ENCODE measurements at regions not wholly inside any gene's neighbourhood (a gene's known extent, or its start where the extent isn't known, plus 50 kb on each side); places are given as distances from the start of the nearest gene placed in this dataset.

DNA sequence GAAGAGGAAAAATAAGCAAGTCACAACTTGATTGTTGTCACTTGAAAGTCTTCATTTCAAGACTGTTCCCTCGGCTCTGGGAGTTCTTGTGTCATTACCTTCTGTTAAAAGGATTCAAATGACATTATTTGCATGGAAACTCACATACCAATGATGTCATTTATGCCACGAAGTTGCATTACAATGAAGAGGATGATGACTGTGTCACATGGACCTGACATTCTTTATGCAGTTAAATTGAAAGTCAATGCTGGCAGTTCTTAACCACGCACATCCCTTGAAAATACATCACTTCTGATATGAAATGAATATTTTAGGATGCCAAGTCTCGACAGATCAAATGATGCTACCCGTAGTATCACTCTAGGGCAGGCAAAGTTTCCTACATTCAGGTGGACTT, 1069.5 kb downstream of the VRK1 start:
- TF ChIP-seq, protein P1, sequence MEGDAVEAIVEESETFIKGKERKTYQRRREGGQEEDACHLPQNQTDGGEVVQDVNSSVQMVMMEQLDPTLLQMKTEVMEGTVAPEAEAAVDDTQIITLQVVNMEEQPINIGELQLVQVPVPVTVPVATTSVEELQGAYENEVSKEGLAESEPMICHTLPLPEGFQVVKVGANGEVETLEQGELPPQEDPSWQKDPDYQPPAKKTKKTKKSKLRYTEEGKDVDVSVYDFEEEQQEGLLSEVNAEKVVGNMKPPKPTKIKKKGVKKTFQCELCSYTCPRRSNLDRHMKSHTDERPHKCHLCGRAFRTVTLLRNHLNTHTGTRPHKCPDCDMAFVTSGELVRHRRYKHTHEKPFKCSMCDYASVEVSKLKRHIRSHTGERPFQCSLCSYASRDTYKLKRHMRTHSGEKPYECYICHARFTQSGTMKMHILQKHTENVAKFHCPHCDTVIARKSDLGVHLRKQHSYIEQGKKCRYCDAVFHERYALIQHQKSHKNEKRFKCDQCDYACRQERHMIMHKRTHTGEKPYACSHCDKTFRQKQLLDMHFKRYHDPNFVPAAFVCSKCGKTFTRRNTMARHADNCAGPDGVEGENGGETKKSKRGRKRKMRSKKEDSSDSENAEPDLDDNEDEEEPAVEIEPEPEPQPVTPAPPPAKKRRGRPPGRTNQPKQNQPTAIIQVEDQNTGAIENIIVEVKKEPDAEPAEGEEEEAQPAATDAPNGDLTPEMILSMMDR (IDR thresholded peaks at IDR 0.05), result no peak
- no peak for TF ChIP-seq NFIC (IDR thresholded peaks at IDR 0.05; ENCODE audit: borderline replicate concordance)
- TF ChIP-seq NRF1 (IDR thresholded peaks at IDR 0.05; ENCODE audit: low read depth, low read length), result no peak
- no peak for TF ChIP-seq POLR2AphosphoS5 (IDR thresholded peaks at IDR 0.05; ENCODE audit: low read depth, low read length)
- TF ChIP-seq EP300 (IDR thresholded peaks at IDR 0.05; ENCODE audit: borderline replicate concordance in 1 of 2, low read depth in 1 of 2, low read length in 1 of 2), result no peak
- TF ChIP-seq RFX5 (IDR thresholded peaks at IDR 0.05; ENCODE audit: low read length), result no peak
- TF ChIP-seq, protein P2, sequence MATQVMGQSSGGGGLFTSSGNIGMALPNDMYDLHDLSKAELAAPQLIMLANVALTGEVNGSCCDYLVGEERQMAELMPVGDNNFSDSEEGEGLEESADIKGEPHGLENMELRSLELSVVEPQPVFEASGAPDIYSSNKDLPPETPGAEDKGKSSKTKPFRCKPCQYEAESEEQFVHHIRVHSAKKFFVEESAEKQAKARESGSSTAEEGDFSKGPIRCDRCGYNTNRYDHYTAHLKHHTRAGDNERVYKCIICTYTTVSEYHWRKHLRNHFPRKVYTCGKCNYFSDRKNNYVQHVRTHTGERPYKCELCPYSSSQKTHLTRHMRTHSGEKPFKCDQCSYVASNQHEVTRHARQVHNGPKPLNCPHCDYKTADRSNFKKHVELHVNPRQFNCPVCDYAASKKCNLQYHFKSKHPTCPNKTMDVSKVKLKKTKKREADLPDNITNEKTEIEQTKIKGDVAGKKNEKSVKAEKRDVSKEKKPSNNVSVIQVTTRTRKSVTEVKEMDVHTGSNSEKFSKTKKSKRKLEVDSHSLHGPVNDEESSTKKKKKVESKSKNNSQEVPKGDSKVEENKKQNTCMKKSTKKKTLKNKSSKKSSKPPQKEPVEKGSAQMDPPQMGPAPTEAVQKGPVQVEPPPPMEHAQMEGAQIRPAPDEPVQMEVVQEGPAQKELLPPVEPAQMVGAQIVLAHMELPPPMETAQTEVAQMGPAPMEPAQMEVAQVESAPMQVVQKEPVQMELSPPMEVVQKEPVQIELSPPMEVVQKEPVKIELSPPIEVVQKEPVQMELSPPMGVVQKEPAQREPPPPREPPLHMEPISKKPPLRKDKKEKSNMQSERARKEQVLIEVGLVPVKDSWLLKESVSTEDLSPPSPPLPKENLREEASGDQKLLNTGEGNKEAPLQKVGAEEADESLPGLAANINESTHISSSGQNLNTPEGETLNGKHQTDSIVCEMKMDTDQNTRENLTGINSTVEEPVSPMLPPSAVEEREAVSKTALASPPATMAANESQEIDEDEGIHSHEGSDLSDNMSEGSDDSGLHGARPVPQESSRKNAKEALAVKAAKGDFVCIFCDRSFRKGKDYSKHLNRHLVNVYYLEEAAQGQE (IDR thresholded peaks at IDR 0.05; ENCODE audit: low read depth, low read length), result no peak
- TF ChIP-seq, protein P3, sequence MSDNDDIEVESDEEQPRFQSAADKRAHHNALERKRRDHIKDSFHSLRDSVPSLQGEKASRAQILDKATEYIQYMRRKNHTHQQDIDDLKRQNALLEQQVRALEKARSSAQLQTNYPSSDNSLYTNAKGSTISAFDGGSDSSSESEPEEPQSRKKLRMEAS (IDR thresholded peaks at IDR 0.05; ENCODE audit: low read depth), result no peak
- TF ChIP-seq, protein P4, sequence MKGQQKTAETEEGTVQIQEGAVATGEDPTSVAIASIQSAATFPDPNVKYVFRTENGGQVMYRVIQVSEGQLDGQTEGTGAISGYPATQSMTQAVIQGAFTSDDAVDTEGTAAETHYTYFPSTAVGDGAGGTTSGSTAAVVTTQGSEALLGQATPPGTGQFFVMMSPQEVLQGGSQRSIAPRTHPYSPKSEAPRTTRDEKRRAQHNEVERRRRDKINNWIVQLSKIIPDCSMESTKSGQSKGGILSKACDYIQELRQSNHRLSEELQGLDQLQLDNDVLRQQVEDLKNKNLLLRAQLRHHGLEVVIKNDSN (IDR thresholded peaks at IDR 0.05; ENCODE audit: borderline replicate concordance, low read depth), result no peak
- no peak for TF ChIP-seq TEAD4 (IDR thresholded peaks at IDR 0.05; ENCODE audit: borderline replicate concordance, insufficient read depth)
- no peak for TF ChIP-seq SMC3 (IDR thresholded peaks at IDR 0.05; ENCODE audit: low read depth, low read length)
- TF ChIP-seq, protein P5, sequence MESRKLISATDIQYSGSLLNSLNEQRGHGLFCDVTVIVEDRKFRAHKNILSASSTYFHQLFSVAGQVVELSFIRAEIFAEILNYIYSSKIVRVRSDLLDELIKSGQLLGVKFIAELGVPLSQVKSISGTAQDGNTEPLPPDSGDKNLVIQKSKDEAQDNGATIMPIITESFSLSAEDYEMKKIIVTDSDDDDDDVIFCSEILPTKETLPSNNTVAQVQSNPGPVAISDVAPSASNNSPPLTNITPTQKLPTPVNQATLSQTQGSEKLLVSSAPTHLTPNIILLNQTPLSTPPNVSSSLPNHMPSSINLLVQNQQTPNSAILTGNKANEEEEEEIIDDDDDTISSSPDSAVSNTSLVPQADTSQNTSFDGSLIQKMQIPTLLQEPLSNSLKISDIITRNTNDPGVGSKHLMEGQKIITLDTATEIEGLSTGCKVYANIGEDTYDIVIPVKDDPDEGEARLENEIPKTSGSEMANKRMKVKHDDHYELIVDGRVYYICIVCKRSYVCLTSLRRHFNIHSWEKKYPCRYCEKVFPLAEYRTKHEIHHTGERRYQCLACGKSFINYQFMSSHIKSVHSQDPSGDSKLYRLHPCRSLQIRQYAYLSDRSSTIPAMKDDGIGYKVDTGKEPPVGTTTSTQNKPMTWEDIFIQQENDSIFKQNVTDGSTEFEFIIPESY (IDR thresholded peaks at IDR 0.05; ENCODE audit: borderline replicate concordance, low read depth), result no peak
- no peak for TF ChIP-seq GABPA (IDR thresholded peaks at IDR 0.05; ENCODE audit: low read depth)

Measured in SK-N-SH (cell line).